A549 (cell line): ENCODE measurements at regions not wholly inside any gene's neighbourhood (a gene's known extent, or its start where the extent isn't known, plus 50 kb on each side); places are given as distances from the start of the nearest gene placed in this dataset.

ENCODE experiments used
- ATAC-seq, 2 experiments: fragments of 200-7000 bp in 1 of 2; fragments of >200 bp in 1 of 2; cut with Nextera tagmentation in 1 of 2; cut with Tn5 transposase in 1 of 2; 3 replicates each; pipeline versions ENCODE4 v1.8.0 to v1.9.1; 2018 to 2020; ENCODE audit warnings: mild to moderate bottlenecking in 1 of 2, moderate library complexity in 1 of 2
- CTCF ChIA-PET: fragments of 300-600 bp; sonication (Branson Sonifier 250); formaldehyde crosslinking; extraction: SDS; loops from one replicate; lab custom pipeline; 2021; ENCODE audit warnings: antibody characterized with exemption, inconsistent platforms; lab: Yijun Ruan, JAX
- POLR2A ChIA-PET: fragments of 350-600 bp; formaldehyde crosslinking; extraction: SDS; loops from one replicate; lab custom pipeline; 2021; ENCODE audit warnings: antibody characterized with exemption, inconsistent platforms; lab: Yijun Ruan, JAX
- DNase-seq, 2 experiments: peaks; one replicate each; pipeline versions ENCODE4 v3.0.0 to v3.0.0-alpha.2; 2011 to 2016; ENCODE audit warnings: low read depth in 1 of 2, low spot score in 1 of 2
- FAIRE-seq: peaks from 2 replicates; lab custom pipeline; 2011; peaks lifted over from hg19 to GRCh38; lab: Jason Lieb, UNC
- H3K27ac ChIP-seq, 2 experiments: fragments of >200 bp; sonication (Bioruptor Twin); formaldehyde crosslinking; 3 replicates each; pipeline ENCODE4 v1.5.1; 2016 to 2017
- H3K4me1 ChIP-seq: fragments of >200 bp; sonication (Bioruptor Twin); formaldehyde crosslinking; 3 replicates; pipeline ENCODE4 v1.6.1; 2016
- H3K4me2 ChIP-seq: fragments of >200 bp; sonication (Bioruptor Twin); formaldehyde crosslinking; 3 replicates; pipeline ENCODE4 v1.6.1; 2016
- H3K4me3 ChIP-seq: fragments of >200 bp; sonication (Bioruptor Twin); formaldehyde crosslinking; 3 replicates; pipeline ENCODE4 v1.5.1; 2016
- H3K9me3 ChIP-seq: fragments of >200 bp; sonication (Bioruptor Twin); formaldehyde crosslinking; 3 replicates; pipeline ENCODE4 v1.6.1; 2016
- CBX8 ChIP-seq: fragments of 200-600 bp; sonication (generic); IDR thresholded peaks from 2 replicates; pipeline ENCODE4 v1.6.1; 2016
- CHD2 ChIP-seq: fragments of 150-350 bp; IDR thresholded peaks from 2 replicates; pipeline ENCODE4 v1.6.1; 2014; ENCODE audit warnings: low read length; ENCODE audit not compliant: partially characterized antibody
- CHD4 ChIP-seq: fragments of 200-600 bp; sonication (generic); IDR thresholded peaks from 2 replicates; pipeline ENCODE4 v1.6.1; 2016; ENCODE audit warnings: antibody characterized with exemption, mild to moderate bottlenecking, borderline replicate concordance
- E2F6 ChIP-seq: IDR thresholded peaks from 2 replicates; pipeline ENCODE4 v1.6.1; 2012; ENCODE audit warnings: low read depth, borderline replicate concordance
- EHF ChIP-seq: fragments of 250-450 bp; sonication (Bioruptor Pico); IDR thresholded peaks from 2 replicates; pipeline ENCODE4 v1.5.0; 2020; ENCODE audit warnings: mild to moderate bottlenecking
- ELK1 ChIP-seq: fragments of 150-350 bp; IDR thresholded peaks from 2 replicates; pipeline ENCODE4 v1.6.1; 2014; ENCODE audit warnings: low read depth, mild to moderate bottlenecking, low read length
- EP300 ChIP-seq, 2 experiments: fragments of >200 bp; sonication (Bioruptor Twin); formaldehyde crosslinking; IDR thresholded peaks; 2 replicates in 1 of 2; 3 replicates in 1 of 2; pipeline ENCODE4 v1.6.1; 2016 to 2017
- HOXA7 ChIP-seq: fragments of 250-450 bp; sonication (Bioruptor Pico); IDR thresholded peaks from 2 replicates; pipeline ENCODE4 v1.5.0; 2020; ENCODE audit warnings: mild to moderate bottlenecking, moderate library complexity
- JUN ChIP-seq, 2 experiments: fragments of >200 bp; sonication (Bioruptor Twin); formaldehyde crosslinking; IDR thresholded peaks; 2 replicates in 1 of 2; 3 replicates in 1 of 2; pipeline ENCODE4 v1.6.1; 2016 to 2017
- JUNB ChIP-seq: fragments of >200 bp; sonication (Bioruptor Twin); formaldehyde crosslinking; IDR thresholded peaks from 2 replicates; pipeline ENCODE4 v1.6.1; 2016
- KDM5A ChIP-seq: fragments of 200-600 bp; sonication (generic); IDR thresholded peaks from 2 replicates; pipeline ENCODE4 v1.6.1; 2016; ENCODE audit warnings: antibody characterized with exemption, mild to moderate bottlenecking
- MAX ChIP-seq: IDR thresholded peaks from 2 replicates; pipeline ENCODE4 v1.6.1; 2012
- MAZ ChIP-seq: fragments of 150-350 bp; IDR thresholded peaks from 2 replicates; pipeline ENCODE4 v1.6.1; 2014; ENCODE audit warnings: antibody characterized with exemption, low read depth, low read length, borderline replicate concordance
- MYC ChIP-seq: IDR thresholded peaks from 2 replicates; pipeline ENCODE4 v1.6.1; 2012; ENCODE audit warnings: mild to moderate bottlenecking, inconsistent platforms, low read length, improper control_type of control experiment, borderline replicate concordance
- NPAS2 ChIP-seq: fragments of 250-450 bp; sonication (Bioruptor Pico); IDR thresholded peaks from 2 replicates; pipeline ENCODE4 v1.8.0; 2022; ENCODE audit warnings: mild to moderate bottlenecking, moderate library complexity, borderline replicate concordance
- PHF8 ChIP-seq: fragments of 200-600 bp; sonication (generic); IDR thresholded peaks from 2 replicates; pipeline ENCODE4 v1.6.1; 2016; ENCODE audit warnings: low read depth, mild to moderate bottlenecking, antibody characterized with exemption, moderate library complexity, borderline replicate concordance
- POLR2AphosphoS2 ChIP-seq: conservative IDR thresholded peaks from 2 replicates; pipeline ENCODE4 v1.6.1; 2012; ENCODE audit warnings: low read length, improper control_type of control experiment, inconsistent platforms
- RAD21 ChIP-seq, 2 experiments: fragments of >200 bp in 1 of 2; sonication (Bioruptor Twin) in 1 of 2; formaldehyde crosslinking in 1 of 2; IDR thresholded peaks in 1 of 2; conservative IDR thresholded peaks in 1 of 2; 2 replicates in 1 of 2; 3 replicates in 1 of 2; pipeline ENCODE4 v1.6.1; 2012 to 2018; ENCODE audit warnings: inconsistent platforms in 1 of 2
- RNF2 ChIP-seq: fragments of 200-600 bp; sonication (generic); IDR thresholded peaks from 2 replicates; pipeline ENCODE4 v1.6.1; 2016; ENCODE audit warnings: low read depth, mild to moderate bottlenecking, antibody characterized with exemption, moderate library complexity, borderline replicate concordance
- TP53 ChIP-seq: fragments of 250-450 bp; sonication (Bioruptor Pico); IDR thresholded peaks from 2 replicates; pipeline ENCODE4 v1.5.0; 2021; ENCODE audit warnings: mild to moderate bottlenecking, moderate library complexity
- ZC3H11A ChIP-seq: fragments of 450-650 bp; IDR thresholded peaks from 2 replicates; pipeline ENCODE4 v1.6.1; 2014; ENCODE audit warnings: antibody characterized with exemption, mild to moderate bottlenecking
- ZNF302 ChIP-seq: fragments of 250-450 bp; sonication (Bioruptor Pico); IDR thresholded peaks from 2 replicates; pipeline ENCODE4 v1.9.0; 2021; ENCODE audit warnings: inconsistent platforms, mild to moderate bottlenecking, moderate library complexity
- ZSCAN20 ChIP-seq: fragments of 250-450 bp; sonication (Bioruptor Pico); IDR thresholded peaks from 2 replicates; pipeline ENCODE4 v1.8.0; 2022; ENCODE audit warnings: mild to moderate bottlenecking, moderate library complexity
- WGBS: methylation state at CpG from one replicate; pipeline ENCODE4 v1.1.6; 2017; ENCODE audit errors: missing lambda C conversion rate; 5-methylcytosine and 5-hydroxymethylcytosine counted together

GRCh38 chr20:9974324-9974723, 60.5 kb upstream of the ANKEF1 start:
- no peak for TF ChIP-seq TP53
- no peak for TF ChIP-seq ELK1
- TF ChIP-seq KDM5A: no peak
- TF ChIP-seq ZNF302 (CRISPR knock-in tag): no peak
- TF ChIP-seq CHD4: no peak
- no peak for TF ChIP-seq MYC
- TF ChIP-seq RAD21 (conservative IDR thresholded peaks at IDR 0.05 in 1 of 2, IDR thresholded peaks at IDR 0.05 in 1 of 2): no peak
- TF ChIP-seq NPAS2: no peak
- no peak for TF ChIP-seq EP300 (IDR thresholded peaks at IDR 0.05)
- H3K27ac ChIP-seq: no peak overlapping the region
- ChIA-PET POLR2A (interaction anchor here (0.6 kb wide), 1 partner anchor 361 kb away, joined by 4 read pairs; no protein-coding TSS in a partner anchor), CTCF (interaction anchor here (0.5 to 9.5 kb wide), 6 partner anchors 9 to 566 kb away, joined by 3 to 358 read pairs (median 3); partner anchors contain the start of gene SNAP25)
- H3K4me1 ChIP-seq: peaks cover 14% of the 10 kb centered on the region; the same call in 2 of the 3 replicates
- ATAC-seq: no peak
- WGBS: 64% methylated on average over 2 of the region's 2 CpGs
- H3K4me3 ChIP-seq: no peak overlapping the region
- peak; percentile 79 for FAIRE-seq
- no peak for DNase-seq
- H3K9me3 ChIP-seq: no peaks in the 10 kb centered on the region
- H3K4me2 ChIP-seq: no peak overlapping the region

GRCh38 chr20:9971746-9972145, 63.0 kb upstream of the ANKEF1 start:
- ATAC-seq: no peak
- Histone ChIP-seq H3K4me1 (no peaks in the 10 kb centered on the region), H3K4me3 (no peak overlapping the region), H3K4me2 (no peak overlapping the region), H3K9me3 (no peaks in the 10 kb centered on the region), H3K27ac (no peak overlapping the region)
- DNase-seq: no peak
- FAIRE-seq: no peak
- WGBS: 65% methylated on average over 1 of the region's 1 CpG
- TF ChIP-seq EP300 (IDR thresholded peaks at IDR 0.05) (no peak), POLR2AphosphoS2 (no peak), CHD2 (no peak), CBX8 (no peak), MAX (no peak), RAD21 (conservative IDR thresholded peaks at IDR 0.05 in 1 of 2, IDR thresholded peaks at IDR 0.05 in 1 of 2) (no peak), JUNB (no peak), ZSCAN20 (CRISPR knock-in tag) (no peak), KDM5A (no peak), ZC3H11A (no peak), PHF8 (no peak), MAZ (no peak), ELK1 (no peak), EHF (CRISPR knock-in tag) (no peak), RNF2 (no peak)
- CTCF ChIA-PET: interaction anchor here (0.7 to 6.5 kb wide), 6 partner anchors 7 to 455 kb away, joined by 3 to 92 read pairs (median 12); no protein-coding TSS in a partner anchor
- POLR2A ChIA-PET: no interaction called here

GRCh38 chr20:9969626-9970025, 65.2 kb upstream of the ANKEF1 start:
- DNase-seq (no peak), ATAC-seq (no peak), FAIRE-seq (no peak)
- H3K27ac ChIP-seq: no peak overlapping the region
- POLR2A ChIA-PET: no interaction called here
- TF ChIP-seq HOXA7 (CRISPR knock-in tag) (no peak), CBX8 (no peak), E2F6 (no peak), JUN (IDR thresholded peaks at IDR 0.05) (no peak), ZC3H11A (no peak)
- no peak overlapping the region for H3K4me3 ChIP-seq
- WGBS: 10% methylated on average over 1 of the region's 1 CpG
- no peaks in the 10 kb centered on the region for H3K9me3 ChIP-seq
- H3K4me2 ChIP-seq: no peak overlapping the region
- CTCF ChIA-PET: interaction anchor here (0.6 to 6.5 kb wide), 5 partner anchors 9 to 423 kb away, joined by 3 to 92 read pairs (median 20); no protein-coding TSS in a partner anchor
- no peaks in the 10 kb centered on the region for H3K4me1 ChIP-seq
